GM23338 (cell line): ENCODE measurements at regions not wholly inside any gene's neighbourhood (a gene's known extent, or its start where the extent isn't known, plus 50 kb on each side); places are given as distances from the start of the nearest gene placed in this dataset.

Experiments used
- ATAC-seq: fragments of 200-7000 bp; cut with Tn5 transposase; 3 replicates; pipeline ENCODE4 v1.9.1; 2020
- DNase-seq: peaks from one replicate; pipeline ENCODE4 v3.0.0-alpha.2; 2015; ENCODE audit warnings: low spot score
- H2AFZ ChIP-seq: fragments of 200-600 bp; sonication (generic); 2 replicates; pipeline ENCODE4 v1.8.0; 2016; ENCODE audit warnings: antibody characterized with exemption, mild to moderate bottlenecking, moderate library complexity
- H3F3A ChIP-seq: fragments of 200-600 bp; sonication (generic); replicated peaks from 2 replicates; pipeline ENCODE4 v1.8.0; 2017; ENCODE audit warnings: antibody characterized with exemption, mixed run types, low read depth
- H3K27ac ChIP-seq: fragments of 200-600 bp; sonication (generic); 2 replicates; pipeline ENCODE4 v1.6.1; 2016; ENCODE audit warnings: low read depth
- H3K27me3 ChIP-seq: fragments of 200-600 bp; sonication (generic); 2 replicates; pipeline ENCODE4 v1.8.0; 2016; ENCODE audit warnings: mild to moderate bottlenecking, mixed run types, moderate library complexity; ENCODE audit not compliant: insufficient read depth
- H3K36me3 ChIP-seq: fragments of 200-600 bp; sonication (generic); 2 replicates; pipeline ENCODE4 v1.8.0; 2016; ENCODE audit warnings: mild to moderate bottlenecking; ENCODE audit not compliant: insufficient read depth
- H3K4me1 ChIP-seq: fragments of 200-600 bp; sonication (generic); 2 replicates; pipeline ENCODE4 v1.8.0; 2016; ENCODE audit warnings: mild to moderate bottlenecking, moderate library complexity; ENCODE audit not compliant: insufficient read depth
- H3K4me2 ChIP-seq: fragments of 200-600 bp; sonication (generic); 2 replicates; pipeline ENCODE4 v1.7.1; 2017; ENCODE audit warnings: mixed run types
- H3K4me3 ChIP-seq: fragments of 200-600 bp; sonication (generic); 2 replicates; pipeline ENCODE4 v1.6.1; 2016; ENCODE audit warnings: mixed run types
- H3K79me2 ChIP-seq: fragments of 200-600 bp; sonication (generic); replicated peaks from 2 replicates; pipeline ENCODE4 v1.8.0; 2017; ENCODE audit warnings: mild to moderate bottlenecking; ENCODE audit not compliant: insufficient read depth
- H3K9me2 ChIP-seq: fragments of 200-600 bp; sonication (generic); 2 replicates; pipeline ENCODE4 v1.8.0; 2017; ENCODE audit not compliant: insufficient read depth
- H4K20me1 ChIP-seq: fragments of 200-600 bp; sonication (generic); replicated peaks from 2 replicates; pipeline ENCODE4 v1.8.0; 2017; ENCODE audit warnings: mild to moderate bottlenecking; ENCODE audit not compliant: insufficient read depth
- H3K27ac Mint-ChIP-seq: 2 replicates; pipeline ENCODE4 v1.8.0; 2020; ENCODE audit warnings: inconsistent platforms, mild to moderate bottlenecking, moderate library complexity, mixed read lengths
- H3K27me3 Mint-ChIP-seq: 3 replicates; pipeline ENCODE4 v1.8.0; 2022; ENCODE audit warnings: low read depth, mild to moderate bottlenecking, moderate library complexity, mixed read lengths, inconsistent platforms; ENCODE audit not compliant: insufficient read depth, poor library complexity
- H3K36me3 Mint-ChIP-seq: 3 replicates; pipeline ENCODE4 v1.8.0; 2021; ENCODE audit warnings: low read depth, mild to moderate bottlenecking, inconsistent platforms, moderate library complexity, mixed read lengths
- H3K4me1 Mint-ChIP-seq: 3 replicates; pipeline ENCODE4 v1.8.0; 2020; ENCODE audit warnings: mild to moderate bottlenecking, inconsistent platforms, mixed read lengths
- H3K4me3 Mint-ChIP-seq: 3 replicates; pipeline ENCODE4 v1.8.0; 2021; ENCODE audit warnings: moderate library complexity, mild to moderate bottlenecking, inconsistent platforms, mixed read lengths
- H3K9me3 Mint-ChIP-seq: 3 replicates; pipeline ENCODE4 v1.8.0; 2020; ENCODE audit warnings: moderate library complexity, mild to moderate bottlenecking, inconsistent platforms, mixed read lengths
- CREB1 ChIP-seq: fragments of 250-450 bp; sonication (Bioruptor Pico); IDR thresholded peaks from 2 replicates; pipeline ENCODE4 v1.5.0; 2020; ENCODE audit warnings: low read depth, mild to moderate bottlenecking, moderate library complexity
- EZH2 ChIP-seq: fragments of 200-600 bp; sonication (generic); IDR thresholded peaks from one replicate; pipeline ENCODE4 v1.8.0; 2017; ENCODE audit warnings: antibody characterized with exemption, mild to moderate bottlenecking, low read depth; ENCODE audit not compliant: unreplicated experiment
- EZH2phosphoT487 ChIP-seq: fragments of 200-600 bp; sonication (generic); IDR thresholded peaks from one replicate; pipeline ENCODE4 v1.8.1; 2018; ENCODE audit warnings: antibody characterized with exemption; ENCODE audit not compliant: unreplicated experiment
- JUNB ChIP-seq: IDR thresholded peaks from one replicate; pipeline ENCODE4 v1.6.1; 2016; ENCODE audit warnings: antibody characterized with exemption; ENCODE audit not compliant: unreplicated experiment
- NANOG ChIP-seq: IDR thresholded peaks from 2 replicates; pipeline ENCODE4 v1.6.1; 2016; ENCODE audit warnings: antibody characterized with exemption, borderline replicate concordance
- POLR2AphosphoS5 ChIP-seq: IDR thresholded peaks from 2 replicates; pipeline ENCODE4 v1.6.1; 2016; ENCODE audit warnings: antibody characterized with exemption, low read depth
- STAT1 ChIP-seq: IDR thresholded peaks from one replicate; pipeline ENCODE4 v1.6.1; 2016; ENCODE audit warnings: antibody characterized with exemption; ENCODE audit not compliant: unreplicated experiment
- ZNF331 ChIP-seq: fragments of 250-450 bp; sonication (Bioruptor Pico); IDR thresholded peaks from 2 replicates; pipeline ENCODE4 v1.5.0; 2020; ENCODE audit warnings: low read depth, mild to moderate bottlenecking, moderate library complexity
- TF ChIP-seq, protein P1 (sequence below): IDR thresholded peaks from 2 replicates; pipeline ENCODE4 v1.6.1; 2016; ENCODE audit warnings: antibody characterized with exemption
- TF ChIP-seq, protein P2 (sequence below): fragments of 250-450 bp; sonication (Bioruptor Pico); IDR thresholded peaks from 2 replicates; pipeline ENCODE4 v1.5.0; 2020; ENCODE audit warnings: mild to moderate bottlenecking, moderate library complexity

DNA sequence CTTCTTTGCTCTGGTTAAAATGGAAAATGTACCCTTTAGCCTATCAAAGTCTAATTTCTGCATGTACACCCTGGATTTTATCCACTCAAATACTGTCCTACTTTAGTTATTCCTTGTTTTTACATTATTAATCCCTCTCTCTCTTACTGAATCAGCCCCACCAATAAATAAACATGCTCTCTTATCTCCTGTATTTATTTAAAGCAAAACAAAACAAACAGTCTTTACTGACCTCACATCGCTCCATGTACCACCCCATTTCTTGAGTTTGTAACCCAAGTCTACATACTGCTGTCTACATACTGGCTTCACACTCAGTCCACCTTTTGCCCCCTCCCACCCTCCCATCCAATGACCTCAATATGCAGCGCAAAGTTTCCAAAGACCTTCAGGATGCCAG lies 113.3 kb upstream of the RORA start:
- Histone ChIP-seq H3F3A (no peaks in the 10 kb centered on the region), H3K9me2 (no peaks in the 10 kb centered on the region; the same call in 1 of the 2 replicates), H3K4me1 (no peaks in the 10 kb centered on the region), H2AFZ (no peak overlapping the region), H3K79me2 (no peaks in the 10 kb centered on the region), H3K27ac (no peak overlapping the region), H3K36me3 (no peaks in the 10 kb centered on the region), H4K20me1 (no peaks in the 10 kb centered on the region), H3K4me2 (no peak overlapping the region), H3K27me3 (no peaks in the 10 kb centered on the region), H3K4me3 (no peak overlapping the region)
- Mint-ChIP-seq H3K27me3 (no peaks in the 10 kb centered on the region), H3K4me3 (no peak overlapping the region), H3K36me3 (no peaks in the 10 kb centered on the region), H3K9me3 (no peaks in the 10 kb centered on the region; the same call in 2 of the 3 replicates), H3K27ac (no peak overlapping the region), H3K4me1 (no peaks in the 10 kb centered on the region)
- no peak for TF ChIP-seq STAT1
- TF ChIP-seq, protein P1, sequence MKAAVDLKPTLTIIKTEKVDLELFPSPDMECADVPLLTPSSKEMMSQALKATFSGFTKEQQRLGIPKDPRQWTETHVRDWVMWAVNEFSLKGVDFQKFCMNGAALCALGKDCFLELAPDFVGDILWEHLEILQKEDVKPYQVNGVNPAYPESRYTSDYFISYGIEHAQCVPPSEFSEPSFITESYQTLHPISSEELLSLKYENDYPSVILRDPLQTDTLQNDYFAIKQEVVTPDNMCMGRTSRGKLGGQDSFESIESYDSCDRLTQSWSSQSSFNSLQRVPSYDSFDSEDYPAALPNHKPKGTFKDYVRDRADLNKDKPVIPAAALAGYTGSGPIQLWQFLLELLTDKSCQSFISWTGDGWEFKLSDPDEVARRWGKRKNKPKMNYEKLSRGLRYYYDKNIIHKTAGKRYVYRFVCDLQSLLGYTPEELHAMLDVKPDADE, result no peak
- TF ChIP-seq, protein P2, sequence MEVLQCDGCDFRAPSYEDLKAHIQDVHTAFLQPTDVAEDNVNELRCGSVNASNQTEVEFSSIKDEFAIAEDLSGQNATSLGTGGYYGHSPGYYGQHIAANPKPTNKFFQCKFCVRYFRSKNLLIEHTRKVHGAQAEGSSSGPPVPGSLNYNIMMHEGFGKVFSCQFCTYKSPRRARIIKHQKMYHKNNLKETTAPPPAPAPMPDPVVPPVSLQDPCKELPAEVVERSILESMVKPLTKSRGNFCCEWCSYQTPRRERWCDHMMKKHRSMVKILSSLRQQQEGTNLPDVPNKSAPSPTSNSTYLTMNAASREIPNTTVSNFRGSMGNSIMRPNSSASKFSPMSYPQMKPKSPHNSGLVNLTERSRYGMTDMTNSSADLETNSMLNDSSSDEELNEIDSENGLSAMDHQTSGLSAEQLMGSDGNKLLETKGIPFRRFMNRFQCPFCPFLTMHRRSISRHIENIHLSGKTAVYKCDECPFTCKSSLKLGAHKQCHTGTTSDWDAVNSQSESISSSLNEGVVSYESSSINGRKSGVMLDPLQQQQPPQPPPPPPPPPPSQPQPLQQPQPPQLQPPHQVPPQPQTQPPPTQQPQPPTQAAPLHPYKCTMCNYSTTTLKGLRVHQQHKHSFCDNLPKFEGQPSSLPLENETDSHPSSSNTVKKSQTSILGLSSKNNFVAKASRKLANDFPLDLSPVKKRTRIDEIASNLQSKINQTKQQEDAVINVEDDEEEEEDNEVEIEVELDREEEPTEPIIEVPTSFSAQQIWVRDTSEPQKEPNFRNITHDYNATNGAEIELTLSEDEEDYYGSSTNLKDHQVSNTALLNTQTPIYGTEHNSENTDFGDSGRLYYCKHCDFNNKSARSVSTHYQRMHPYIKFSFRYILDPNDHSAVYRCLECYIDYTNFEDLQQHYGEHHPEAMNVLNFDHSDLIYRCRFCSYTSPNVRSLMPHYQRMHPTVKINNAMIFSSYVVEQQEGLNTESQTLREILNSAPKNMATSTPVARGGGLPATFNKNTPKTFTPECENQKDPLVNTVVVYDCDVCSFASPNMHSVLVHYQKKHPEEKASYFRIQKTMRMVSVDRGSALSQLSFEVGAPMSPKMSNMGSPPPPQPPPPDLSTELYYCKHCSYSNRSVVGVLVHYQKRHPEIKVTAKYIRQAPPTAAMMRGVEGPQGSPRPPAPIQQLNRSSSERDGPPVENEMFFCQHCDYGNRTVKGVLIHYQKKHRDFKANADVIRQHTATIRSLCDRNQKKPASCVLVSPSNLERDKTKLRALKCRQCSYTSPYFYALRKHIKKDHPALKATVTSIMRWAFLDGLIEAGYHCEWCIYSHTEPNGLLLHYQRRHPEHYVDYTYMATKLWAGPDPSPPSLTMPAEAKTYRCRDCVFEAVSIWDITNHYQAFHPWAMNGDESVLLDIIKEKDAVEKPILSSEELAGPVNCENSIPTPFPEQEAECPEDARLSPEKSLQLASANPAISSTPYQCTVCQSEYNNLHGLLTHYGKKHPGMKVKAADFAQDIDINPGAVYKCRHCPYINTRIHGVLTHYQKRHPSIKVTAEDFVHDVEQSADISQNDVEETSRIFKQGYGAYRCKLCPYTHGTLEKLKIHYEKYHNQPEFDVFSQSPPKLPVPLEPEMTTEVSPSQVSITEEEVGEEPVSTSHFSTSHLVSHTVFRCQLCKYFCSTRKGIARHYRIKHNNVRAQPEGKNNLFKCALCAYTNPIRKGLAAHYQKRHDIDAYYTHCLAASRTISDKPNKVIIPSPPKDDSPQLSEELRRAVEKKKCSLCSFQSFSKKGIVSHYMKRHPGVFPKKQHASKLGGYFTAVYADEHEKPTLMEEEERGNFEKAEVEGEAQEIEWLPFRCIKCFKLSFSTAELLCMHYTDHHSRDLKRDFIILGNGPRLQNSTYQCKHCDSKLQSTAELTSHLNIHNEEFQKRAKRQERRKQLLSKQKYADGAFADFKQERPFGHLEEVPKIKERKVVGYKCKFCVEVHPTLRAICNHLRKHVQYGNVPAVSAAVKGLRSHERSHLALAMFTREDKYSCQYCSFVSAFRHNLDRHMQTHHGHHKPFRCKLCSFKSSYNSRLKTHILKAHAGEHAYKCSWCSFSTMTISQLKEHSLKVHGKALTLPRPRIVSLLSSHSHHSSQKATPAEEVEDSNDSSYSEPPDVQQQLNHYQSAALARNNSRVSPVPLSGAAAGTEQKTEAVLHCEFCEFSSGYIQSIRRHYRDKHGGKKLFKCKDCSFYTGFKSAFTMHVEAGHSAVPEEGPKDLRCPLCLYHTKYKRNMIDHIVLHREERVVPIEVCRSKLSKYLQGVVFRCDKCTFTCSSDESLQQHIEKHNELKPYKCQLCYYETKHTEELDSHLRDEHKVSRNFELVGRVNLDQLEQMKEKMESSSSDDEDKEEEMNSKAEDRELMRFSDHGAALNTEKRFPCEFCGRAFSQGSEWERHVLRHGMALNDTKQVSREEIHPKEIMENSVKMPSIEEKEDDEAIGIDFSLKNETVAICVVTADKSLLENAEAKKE, result no peak
- no peak for TF ChIP-seq ZNF331 (CRISPR knock-in tag)
- no peak for TF ChIP-seq CREB1 (CRISPR knock-in tag)
- ATAC-seq (no peak), DNase-seq (no peak)

DNA sequence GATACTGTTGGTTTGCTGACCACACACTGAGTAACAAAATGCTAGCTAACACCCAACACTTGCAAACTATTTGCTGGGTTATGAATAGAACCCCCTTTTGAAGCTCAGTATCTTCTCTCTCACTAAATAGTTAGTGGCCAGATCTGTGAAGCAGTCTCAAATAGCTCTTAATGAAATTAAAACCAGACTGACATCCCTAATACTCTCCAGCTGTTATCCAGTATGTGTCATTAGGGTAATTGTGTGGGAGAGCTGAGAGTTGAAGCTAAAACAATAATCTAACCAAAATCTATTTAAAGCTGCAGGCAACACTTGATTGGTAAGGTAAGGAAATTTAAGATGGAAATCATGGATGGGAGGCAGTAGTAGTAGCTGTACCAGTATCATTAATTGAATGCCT lies 110.4 kb upstream of the RORA start:
- H3K27me3 ChIP-seq, result no peaks in the 10 kb centered on the region
- no peaks in the 10 kb centered on the region for H3K79me2 ChIP-seq
- no peaks in the 10 kb centered on the region; the same call in 2 of the 3 replicates for H3K9me3 Mint-ChIP-seq
- H3K4me3 Mint-ChIP-seq, result no peak overlapping the region
- H3K4me1 Mint-ChIP-seq, result peaks cover 6% of the 10 kb centered on the region; the same call in 2 of the 3 replicates
- no peaks in the 10 kb centered on the region for H3K36me3 Mint-ChIP-seq
- no peaks in the 10 kb centered on the region for H3K27me3 Mint-ChIP-seq
- no peaks in the 10 kb centered on the region for H3F3A ChIP-seq
- no peaks in the 10 kb centered on the region; the same call in 1 of the 2 replicates for H3K9me2 ChIP-seq
- ATAC-seq (no peak), DNase-seq (no peak)
- no peaks in the 10 kb centered on the region; the same call in 1 of the 2 replicates for H3K4me1 ChIP-seq
- no peak overlapping the region for H2AFZ ChIP-seq
- H3K27ac ChIP-seq, result no peak overlapping the region
- TF ChIP-seq STAT1 (no peak), NANOG (no peak), POLR2AphosphoS5 (no peak), EZH2phosphoT487 (no peak), JUNB (no peak), EZH2 (no peak)
- H3K4me2 ChIP-seq, result no peak overlapping the region
- H4K20me1 ChIP-seq, result no peaks in the 10 kb centered on the region
- H3K36me3 ChIP-seq, result no peaks in the 10 kb centered on the region
- H3K27ac Mint-ChIP-seq, result no peak overlapping the region
- no peak overlapping the region for H3K4me3 ChIP-seq
